CD8-positive, alpha-beta memory T cell (primary cell): ENCODE measurements at regions not wholly inside any gene's neighbourhood (a gene's known extent, or its start where the extent isn't known, plus 50 kb on each side); places are given as distances from the start of the nearest gene placed in this dataset.

Source experiments
- CTCF ChIA-PET: fragments of 350-600 bp; sonication (Branson Sonifier 250); formaldehyde crosslinking; loops from one replicate; lab custom pipeline; 2021; ENCODE audit warnings: antibody characterized with exemption; lab: Charles Lee
- POLR2A ChIA-PET: fragments of 350-600 bp; sonication (Branson Sonifier 250); formaldehyde crosslinking; loops from one replicate; lab custom pipeline; 2021; ENCODE audit warnings: antibody characterized with exemption; lab: Charles Lee
- DNase-seq, 5 donors: peaks; one replicate each; pipeline versions ENCODE4 v3.0.0 to v3.0.0-alpha.2; 2020 to 2022; ENCODE audit warnings: mixed read lengths in 1 of 5
- H3K27ac ChIP-seq: one replicate; pipeline ENCODE4 v1.7.0; 2013; ENCODE audit warnings: low read depth, mild to moderate bottlenecking, low read length, moderate library complexity
- H3K27me3 ChIP-seq: 2 replicates; pipeline ENCODE4 v1.7.0; 2013; ENCODE audit warnings: low read length, mild to moderate bottlenecking; ENCODE audit not compliant: insufficient read depth, poor library complexity, severe bottlenecking
- H3K36me3 ChIP-seq: 2 replicates; pipeline ENCODE4 v1.7.0; 2013; ENCODE audit warnings: mild to moderate bottlenecking, low read length, moderate library complexity; ENCODE audit not compliant: insufficient read depth
- H3K4me1 ChIP-seq: 2 replicates; pipeline ENCODE4 v1.7.0; 2013; ENCODE audit warnings: mild to moderate bottlenecking, low read length, moderate library complexity; ENCODE audit not compliant: insufficient read depth
- H3K4me3 ChIP-seq: 2 replicates; pipeline ENCODE4 v1.7.0; 2013; ENCODE audit warnings: mild to moderate bottlenecking, low read length
- H3K9me3 ChIP-seq: 2 replicates; pipeline ENCODE4 v1.7.0; 2013; ENCODE audit warnings: mild to moderate bottlenecking, low read length
- H3K27ac Mint-ChIP-seq, 8 donors: one replicate each; pipeline ENCODE4 v1.8.0; 2020 to 2021; ENCODE audit warnings: mixed read lengths in 8 of 8, mild to moderate bottlenecking in 6 of 8, inconsistent platforms in 3 of 8, moderate library complexity in 3 of 8
- H3K27me3 Mint-ChIP-seq, 2 donors: one replicate each; pipeline ENCODE4 v1.8.0; 2020 to 2021; ENCODE audit warnings: mixed read lengths in 2 of 2, mild to moderate bottlenecking in 1 of 2, moderate library complexity in 1 of 2
- H3K36me3 Mint-ChIP-seq, 3 donors: one replicate each; pipeline ENCODE4 v1.8.0; 2020 to 2021; ENCODE audit warnings: mixed read lengths in 3 of 3, inconsistent platforms in 1 of 3, mild to moderate bottlenecking in 1 of 3
- H3K4me1 Mint-ChIP-seq, 3 donors: one replicate each; pipeline ENCODE4 v1.8.0; 2020 to 2021; ENCODE audit warnings: mixed read lengths in 3 of 3, inconsistent platforms in 1 of 3, mild to moderate bottlenecking in 1 of 3
- H3K4me3 Mint-ChIP-seq, 7 donors: one replicate each; pipeline ENCODE4 v1.8.0; 2020 to 2021; ENCODE audit warnings: mixed read lengths in 7 of 7, mild to moderate bottlenecking in 6 of 7, moderate library complexity in 4 of 7, inconsistent platforms in 2 of 7
- H3K9me3 Mint-ChIP-seq, 5 donors: one replicate each; pipeline ENCODE4 v1.8.0; 2020 to 2022; ENCODE audit warnings: mixed read lengths in 5 of 5, mild to moderate bottlenecking in 3 of 5, moderate library complexity in 2 of 5, inconsistent platforms in 1 of 5

DNA sequence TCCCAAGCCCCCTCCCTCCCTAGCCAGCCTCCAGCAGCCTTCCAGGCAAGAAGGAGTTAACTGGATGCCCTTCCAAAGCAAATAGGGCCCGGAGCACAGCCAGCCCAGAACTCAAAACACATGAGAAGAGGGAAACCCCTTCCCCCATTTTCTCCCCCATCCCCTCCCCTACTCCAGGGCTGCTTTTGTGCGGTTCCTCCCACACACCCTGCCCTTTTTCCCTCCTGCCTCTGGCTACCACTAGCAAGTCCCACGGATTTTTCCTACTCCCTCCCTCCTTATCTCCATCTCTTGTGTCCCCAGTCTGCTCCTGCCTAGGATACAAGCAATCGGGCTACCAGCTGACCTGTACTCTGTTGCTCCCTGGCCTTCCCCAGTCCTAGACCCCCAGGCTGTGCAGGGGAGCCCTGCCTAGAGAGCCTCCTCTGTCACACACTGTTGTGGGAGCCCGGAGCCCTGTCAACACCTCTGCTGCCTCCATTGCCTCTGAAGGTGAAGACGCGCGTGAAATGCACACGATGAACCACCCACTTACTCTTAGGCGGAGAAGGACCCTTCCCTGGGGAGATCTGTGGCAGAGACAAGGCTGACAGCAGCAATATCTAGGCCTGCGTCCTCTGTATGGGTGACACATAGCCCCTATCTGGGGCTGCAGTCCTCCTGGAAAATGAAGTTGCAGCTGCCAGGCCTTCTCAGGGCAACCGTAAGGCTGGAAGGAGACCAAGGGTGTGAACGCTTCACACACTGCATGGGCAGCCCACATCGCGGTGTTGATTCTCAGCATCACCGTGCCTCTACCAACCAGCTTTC is 282.8 kb downstream of the MN1 start:
- no peaks in the 10 kb centered on the region for H3K36me3 Mint-ChIP-seq
- no peak for DNase-seq
- no peaks in the 10 kb centered on the region for H3K4me1 Mint-ChIP-seq
- Histone ChIP-seq H3K27ac (no peak overlapping the region), H3K4me1 (no peaks in the 10 kb centered on the region), H3K4me3 (no peak overlapping the region), H3K27me3 (no peaks in the 10 kb centered on the region), H3K9me3 (no peaks in the 10 kb centered on the region), H3K36me3 (no peaks in the 10 kb centered on the region)
- peaks cover 0 to 2% (median 0%) of the 10 kb centered on the region in 5 donors for H3K9me3 Mint-ChIP-seq
- H3K27me3 Mint-ChIP-seq = peaks cover 0 to 1% of the 10 kb centered on the region in 2 donors
- POLR2A ChIA-PET = no interaction called here
- CTCF ChIA-PET = no interaction called here
- H3K4me3 Mint-ChIP-seq = no peak overlapping the region
- H3K27ac Mint-ChIP-seq = no peak overlapping the region

DNA sequence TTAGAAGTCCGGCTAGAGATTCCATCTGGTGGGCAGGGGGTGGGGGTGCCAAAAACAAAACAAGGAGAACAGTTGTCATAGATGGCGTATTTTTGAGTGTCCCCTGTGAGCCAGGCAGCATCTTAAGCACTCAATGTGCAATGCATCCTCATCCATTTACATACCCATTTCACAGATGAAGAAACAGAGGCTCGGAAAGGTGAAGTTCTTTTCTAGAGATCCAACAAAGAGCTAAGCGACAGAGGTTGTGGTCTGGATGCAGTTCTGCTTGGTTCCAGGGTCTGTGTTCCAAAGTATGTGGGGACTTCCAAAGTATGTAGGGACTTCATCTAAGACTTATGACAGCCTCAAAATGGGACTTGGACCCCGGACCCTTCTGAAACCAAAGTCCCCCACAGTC is 277.8 kb downstream of the MN1 start:
- Mint-ChIP-seq H3K27ac (no peak overlapping the region), H3K4me1 (no peaks in the 10 kb centered on the region), H3K27me3 (peaks cover 0 to 6% of the 10 kb centered on the region in 2 donors), H3K9me3 (no peaks in the 10 kb centered on the region), H3K4me3 (no peak overlapping the region), H3K36me3 (no peaks in the 10 kb centered on the region)
- Histone ChIP-seq H3K4me1 (no peaks in the 10 kb centered on the region), H3K9me3 (no peaks in the 10 kb centered on the region), H3K27ac (no peak overlapping the region), H3K27me3 (no peaks in the 10 kb centered on the region), H3K36me3 (no peaks in the 10 kb centered on the region), H3K4me3 (no peak overlapping the region)
- ChIA-PET CTCF (no interaction called here), POLR2A (no interaction called here)
- no peak for DNase-seq

DNA sequence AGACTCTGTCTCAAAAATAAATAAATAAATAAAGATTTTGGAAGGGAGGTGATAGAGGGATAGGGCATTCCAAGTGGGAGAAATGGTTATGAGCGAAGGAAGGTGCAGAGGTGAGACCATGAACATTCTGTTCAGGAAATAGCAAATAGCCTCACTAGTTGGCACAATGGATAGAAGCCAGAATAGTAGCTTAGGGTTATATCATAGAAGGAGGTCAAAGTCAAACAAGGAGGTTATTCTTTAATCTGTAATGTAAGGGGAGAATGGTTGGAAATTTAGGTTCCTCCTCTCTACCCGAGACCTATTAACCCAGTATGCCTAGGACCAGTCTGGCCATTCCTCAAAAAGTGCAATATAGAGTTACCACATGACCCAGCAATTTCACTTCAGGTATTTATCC is 275.8 kb downstream of the MN1 start:
- Mint-ChIP-seq H3K4me1 (no peaks in the 10 kb centered on the region), H3K4me3 (no peak overlapping the region), H3K36me3 (no peaks in the 10 kb centered on the region), H3K9me3 (peaks cover 0 to 1% (median 0%) of the 10 kb centered on the region in 5 donors), H3K27me3 (peaks cover 0 to 9% of the 10 kb centered on the region in 2 donors), H3K27ac (no peak overlapping the region)
- Histone ChIP-seq H3K27ac (no peak overlapping the region), H3K4me1 (no peaks in the 10 kb centered on the region), H3K36me3 (no peaks in the 10 kb centered on the region), H3K27me3 (no peaks in the 10 kb centered on the region), H3K9me3 (no peaks in the 10 kb centered on the region), H3K4me3 (no peak overlapping the region)
- no peak for DNase-seq
- ChIA-PET CTCF (no interaction called here), POLR2A (no interaction called here)

DNA sequence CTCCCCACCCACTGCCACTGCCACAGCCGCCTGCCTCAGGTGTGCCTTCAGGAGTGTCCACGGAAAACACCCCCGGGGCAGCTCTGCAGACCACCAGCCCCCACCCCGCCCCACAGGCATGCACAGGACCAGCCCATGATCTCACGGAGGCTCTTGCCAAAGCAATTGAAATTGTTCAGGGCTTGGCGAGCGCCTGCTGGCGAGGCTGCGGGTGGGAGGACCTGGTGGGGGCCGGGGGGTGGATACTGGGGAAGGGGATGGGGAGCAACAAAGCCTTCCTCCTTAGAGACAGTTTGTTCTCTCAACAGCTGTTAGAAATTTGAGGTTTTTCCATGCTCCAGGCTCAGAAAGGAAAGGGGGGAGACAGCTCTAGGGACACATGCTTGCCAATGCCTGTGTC is 274.7 kb downstream of the MN1 start:
- H3K27me3 Mint-ChIP-seq = peaks cover 0 to 9% of the 10 kb centered on the region in 2 donors
- no peaks in the 10 kb centered on the region for H3K9me3 ChIP-seq
- DNase-seq = no peak
- H3K4me1 ChIP-seq = no peaks in the 10 kb centered on the region
- peaks cover 0 to 4% (median 0%) of the 10 kb centered on the region in 5 donors for H3K9me3 Mint-ChIP-seq
- H3K4me3 ChIP-seq = no peak overlapping the region
- no peak overlapping the region for H3K27ac Mint-ChIP-seq
- no peaks in the 10 kb centered on the region for H3K36me3 ChIP-seq
- H3K27ac ChIP-seq = no peak overlapping the region
- H3K36me3 Mint-ChIP-seq = no peaks in the 10 kb centered on the region
- H3K4me1 Mint-ChIP-seq = no peaks in the 10 kb centered on the region
- CTCF ChIA-PET = no interaction called here
- POLR2A ChIA-PET = no interaction called here
- no peak overlapping the region for H3K4me3 Mint-ChIP-seq
- no peaks in the 10 kb centered on the region for H3K27me3 ChIP-seq

DNA sequence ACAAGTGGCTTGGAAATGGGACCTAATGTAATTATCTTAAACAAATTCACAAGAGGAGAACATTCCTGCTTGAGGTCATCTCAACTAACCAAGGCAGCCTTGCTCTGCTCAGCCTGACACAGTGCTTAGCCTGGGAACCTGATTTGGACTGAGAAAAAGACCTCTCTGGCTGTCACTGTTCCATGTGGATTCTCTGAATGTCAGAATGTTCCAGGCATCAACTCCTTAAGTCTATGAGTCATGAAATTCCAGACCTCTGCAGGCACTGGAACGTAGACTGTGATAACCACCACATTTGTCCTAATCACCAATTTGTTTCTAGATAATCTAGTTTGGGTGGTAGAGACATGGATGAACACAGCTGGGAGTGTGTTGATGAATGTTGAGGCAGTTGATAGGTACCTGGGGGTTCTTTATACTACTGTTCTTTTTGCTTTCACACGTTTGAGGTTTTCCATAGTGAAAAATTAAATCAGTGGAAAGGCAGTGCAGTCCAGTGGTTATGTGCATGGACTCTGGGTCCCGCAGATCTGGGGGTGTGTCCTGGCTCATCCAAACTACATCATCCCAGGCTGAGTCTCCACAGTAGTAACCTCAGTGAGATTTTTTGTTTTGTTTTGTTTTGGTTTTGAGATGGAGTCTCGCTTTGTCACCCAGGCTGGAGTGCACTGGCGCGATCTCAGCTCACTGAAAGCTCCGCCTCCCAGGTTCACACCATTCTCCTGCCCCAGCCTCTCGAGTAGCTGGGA is 269.6 kb downstream of the MN1 start:
- H3K27me3 ChIP-seq = no peaks in the 10 kb centered on the region
- no peak for DNase-seq
- no peaks in the 10 kb centered on the region for H3K9me3 ChIP-seq
- no peaks in the 10 kb centered on the region for H3K4me1 Mint-ChIP-seq
- ChIA-PET POLR2A (no interaction called here), CTCF (no interaction called here)
- H3K4me3 Mint-ChIP-seq = no peak overlapping the region
- no peak overlapping the region for H3K27ac Mint-ChIP-seq
- H3K36me3 Mint-ChIP-seq = no peaks in the 10 kb centered on the region
- H3K36me3 ChIP-seq = no peaks in the 10 kb centered on the region
- peaks cover 0 to 4% (median under 1%) of the 10 kb centered on the region in 5 donors for H3K9me3 Mint-ChIP-seq
- H3K27me3 Mint-ChIP-seq = peaks cover 4 to 8% of the 10 kb centered on the region in 2 donors
- H3K4me1 ChIP-seq = no peaks in the 10 kb centered on the region
- H3K27ac ChIP-seq = no peak overlapping the region
- H3K4me3 ChIP-seq = no peak overlapping the region

DNA sequence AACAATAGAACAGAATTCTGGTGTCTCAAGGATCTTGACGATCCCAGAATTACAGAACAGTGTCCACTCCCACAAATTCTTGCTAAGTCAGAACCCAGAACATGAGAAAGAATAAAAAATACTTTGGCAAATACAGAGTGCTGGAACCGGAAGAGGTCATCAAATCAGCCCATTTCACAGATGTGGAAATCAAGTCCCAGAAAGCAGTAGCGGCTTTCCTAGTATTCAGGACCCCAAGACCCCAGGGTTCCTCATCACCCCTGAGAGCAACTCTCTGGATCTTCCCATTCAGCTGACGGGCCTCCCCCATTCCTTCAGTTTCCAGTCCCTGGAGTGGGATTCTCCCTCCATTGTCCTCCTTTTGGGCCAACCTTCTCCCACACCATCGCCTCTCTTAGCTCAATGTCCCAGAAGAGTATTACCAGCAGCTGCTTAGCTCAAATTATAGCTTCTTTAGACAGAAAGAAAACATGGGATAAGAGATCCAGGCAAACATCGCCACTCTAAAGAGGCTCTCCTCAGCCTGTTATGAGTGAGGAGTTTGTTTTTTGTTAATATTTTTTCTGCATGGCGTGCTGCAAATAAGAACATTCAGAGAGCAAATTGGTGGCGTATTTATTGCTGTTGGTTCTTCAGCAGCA is 268.3 kb downstream of the MN1 start:
- Histone ChIP-seq H3K9me3 (no peaks in the 10 kb centered on the region), H3K4me1 (no peaks in the 10 kb centered on the region), H3K27ac (no peak overlapping the region), H3K36me3 (no peaks in the 10 kb centered on the region), H3K27me3 (no peaks in the 10 kb centered on the region), H3K4me3 (no peak overlapping the region)
- Mint-ChIP-seq H3K9me3 (peaks cover 0 to 4% (median 1%) of the 10 kb centered on the region in 5 donors), H3K27ac (no peak overlapping the region), H3K4me3 (no peak overlapping the region), H3K27me3 (peaks cover 3 to 14% of the 10 kb centered on the region in 2 donors), H3K36me3 (no peaks in the 10 kb centered on the region), H3K4me1 (no peaks in the 10 kb centered on the region)
- no peak for DNase-seq
- POLR2A ChIA-PET = no interaction called here
- CTCF ChIA-PET = no interaction called here

DNA sequence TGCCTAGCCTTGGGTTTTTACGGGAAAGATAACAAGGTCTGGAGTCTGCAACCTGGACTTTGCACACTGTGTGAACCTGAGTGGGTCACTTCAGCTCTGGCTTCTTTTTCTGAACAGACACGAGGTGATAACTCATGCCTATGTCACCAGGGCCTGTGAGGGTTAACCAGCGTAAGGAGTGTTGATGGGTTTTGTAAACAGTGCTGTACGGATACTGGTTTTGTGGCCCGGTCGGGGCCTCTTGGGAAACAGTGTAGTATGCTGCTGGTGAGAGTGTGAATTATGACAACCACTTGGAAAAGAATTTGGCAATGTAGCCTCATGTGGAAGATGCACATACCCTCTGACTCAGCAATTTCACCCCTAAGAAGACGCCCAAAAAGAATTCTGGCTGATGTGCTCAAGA is 266.8 kb downstream of the MN1 start:
- Histone ChIP-seq H3K27me3 (no peaks in the 10 kb centered on the region), H3K4me1 (no peaks in the 10 kb centered on the region), H3K9me3 (no peaks in the 10 kb centered on the region), H3K36me3 (no peaks in the 10 kb centered on the region), H3K4me3 (no peak overlapping the region), H3K27ac (no peak overlapping the region)
- ChIA-PET POLR2A (no interaction called here), CTCF (no interaction called here)
- Mint-ChIP-seq H3K27me3 (peaks cover 3 to 14% of the 10 kb centered on the region in 2 donors), H3K4me3 (no peak overlapping the region), H3K36me3 (no peaks in the 10 kb centered on the region), H3K27ac (no peak overlapping the region), H3K9me3 (peaks cover 0 to 4% (median 1%) of the 10 kb centered on the region in 5 donors), H3K4me1 (no peaks in the 10 kb centered on the region)
- DNase-seq = no peak

DNA sequence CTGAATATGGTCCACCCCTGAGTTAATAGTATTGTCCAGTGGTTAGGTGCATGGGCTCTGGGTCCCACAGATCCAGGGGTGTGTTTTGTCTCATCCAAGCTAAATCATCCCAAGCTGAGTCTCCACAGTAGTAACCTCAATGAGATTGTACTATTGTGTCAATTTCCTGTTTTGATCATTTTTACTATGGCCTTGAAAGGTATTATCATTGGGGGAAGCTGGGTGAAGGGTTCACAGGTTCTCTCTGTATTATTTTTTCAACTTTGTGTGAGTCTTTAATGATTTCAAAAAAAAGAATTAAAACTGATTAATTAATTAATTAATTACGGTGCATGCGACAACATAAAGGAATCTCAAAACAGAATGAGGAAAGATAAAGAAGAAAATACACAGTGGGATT is 266.1 kb downstream of the MN1 start:
- no peaks in the 10 kb centered on the region for H3K4me1 Mint-ChIP-seq

More for the DNA sequence above, 266.1 kb downstream of the MN1 start:
- Mint-ChIP-seq H3K9me3 (peaks cover 0 to 4% (median 1%) of the 10 kb centered on the region in 5 donors), H3K27me3 (peaks cover 1 to 14% of the 10 kb centered on the region in 2 donors), H3K27ac (no peak overlapping the region), H3K4me3 (no peak overlapping the region), H3K36me3 (no peaks in the 10 kb centered on the region)
- no peaks in the 10 kb centered on the region for H3K36me3 ChIP-seq
- H3K9me3 ChIP-seq = no peaks in the 10 kb centered on the region
- H3K4me1 ChIP-seq = no peaks in the 10 kb centered on the region
- H3K4me3 ChIP-seq = no peak overlapping the region
- CTCF ChIA-PET = no interaction called here
- no peak for DNase-seq
- no peak overlapping the region for H3K27ac ChIP-seq
- POLR2A ChIA-PET = no interaction called here
- no peaks in the 10 kb centered on the region for H3K27me3 ChIP-seq
